Kidney (tissue), 13 donors: ENCODE measurements at regions not wholly inside any gene's neighbourhood (a gene's known extent, or its start where the extent isn't known, plus 50 kb on each side); places are given as distances from the start of the nearest gene placed in this dataset.

Experiments
- DNase-seq, 5 donors: peaks; one replicate each; pipeline ENCODE4 v3.0.0-alpha.2; 2013 to 2020
- FAIRE-seq: peaks from 2 replicates; lab custom pipeline; 2012; peaks lifted over from hg19 to GRCh38; lab: Jason Lieb, UNC
- H3K27ac ChIP-seq, 2 donors: one replicate each; pipeline ENCODE4 v1.7.0; 2013; ENCODE audit warnings: low read depth in 2 of 2, low read length in 2 of 2, inconsistent platforms in 1 of 2
- H3K27me3 ChIP-seq: one replicate; pipeline ENCODE4 v1.7.1; 2013; ENCODE audit warnings: low read length, inconsistent platforms; ENCODE audit not compliant: control insufficient read depth, insufficient read depth
- H3K36me3 ChIP-seq, 3 donors: one replicate each; pipeline versions ENCODE4 v1.7.0 to v1.7.1; 2013; ENCODE audit warnings: low read length in 3 of 3, control low read depth in 1 of 3, inconsistent platforms in 1 of 3; ENCODE audit not compliant: insufficient read depth in 3 of 3, control insufficient read depth in 2 of 3
- H3K4me1 ChIP-seq, 3 donors: one replicate each; pipeline versions ENCODE4 v1.7.0 to v1.7.1; 2013; ENCODE audit warnings: low read length in 3 of 3, inconsistent platforms in 1 of 3, low read depth in 1 of 3; ENCODE audit not compliant: control insufficient read depth in 2 of 3, insufficient read depth in 2 of 3
- H3K4me3 ChIP-seq, 3 donors: one replicate each; pipeline versions ENCODE4 v1.7.0 to v1.8.1; 2013; ENCODE audit warnings: low read length in 3 of 3, control low read depth in 1 of 3, inconsistent platforms in 1 of 3
- H3K9ac ChIP-seq, 3 donors: one replicate each; pipeline versions ENCODE4 v1.7.0 to v1.7.1; 2013; ENCODE audit warnings: low read length in 3 of 3, control low read depth in 1 of 3, inconsistent platforms in 1 of 3
- H3K9me3 ChIP-seq, 3 donors: one replicate each; pipeline versions ENCODE4 v1.7.0 to v1.7.1; 2013; ENCODE audit warnings: low read length in 3 of 3, control low read depth in 1 of 3, inconsistent platforms in 1 of 3; ENCODE audit not compliant: control insufficient read depth in 2 of 3, insufficient read depth in 1 of 3
- intact Hi-C: fragments of 100-400 bp; cut with DNase I; formaldehyde crosslinking; loops from one replicate; pipeline ENCODE4 v1.11.1; 2022
- TF ChIP-seq, protein P1 (sequence below): IDR thresholded peaks from 3 replicates; pipeline ENCODE4 v1.5.1; 2012; ENCODE audit warnings: mild to moderate bottlenecking, moderate library complexity, borderline replicate concordance; ENCODE audit not compliant: insufficient read depth; ENCODE audit errors: extremely low read depth
- donor health status: control.
- donor health status: control.
- donor health status: control.
- donor health status: control.
- donor health status: control.
- donor health status: DM: yes; HTN: yes; CAD: no.
- donor health status: Normal renal cell carcinoma (clear cell type).

DNA sequence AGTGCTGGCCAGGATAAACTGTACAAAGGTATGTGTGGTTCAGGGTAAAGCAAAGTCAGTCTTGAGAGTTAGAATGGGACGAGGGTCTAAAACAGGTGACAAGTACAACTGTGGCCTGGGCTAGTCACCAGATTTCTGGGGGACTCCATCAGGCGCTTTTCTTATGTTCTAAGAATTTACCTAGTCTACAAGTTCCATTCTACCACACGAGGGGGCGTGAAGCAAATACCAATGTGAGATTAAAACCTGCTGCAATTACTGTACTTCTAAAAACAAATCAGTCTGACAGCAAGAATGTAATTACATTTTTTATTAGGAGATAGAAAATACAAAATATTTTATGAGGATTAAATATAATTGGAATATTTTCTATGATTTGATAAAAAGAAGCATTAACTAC lies 146.5 kb downstream of the ALOX5 start:
- DNase-seq: no peak

DNA sequence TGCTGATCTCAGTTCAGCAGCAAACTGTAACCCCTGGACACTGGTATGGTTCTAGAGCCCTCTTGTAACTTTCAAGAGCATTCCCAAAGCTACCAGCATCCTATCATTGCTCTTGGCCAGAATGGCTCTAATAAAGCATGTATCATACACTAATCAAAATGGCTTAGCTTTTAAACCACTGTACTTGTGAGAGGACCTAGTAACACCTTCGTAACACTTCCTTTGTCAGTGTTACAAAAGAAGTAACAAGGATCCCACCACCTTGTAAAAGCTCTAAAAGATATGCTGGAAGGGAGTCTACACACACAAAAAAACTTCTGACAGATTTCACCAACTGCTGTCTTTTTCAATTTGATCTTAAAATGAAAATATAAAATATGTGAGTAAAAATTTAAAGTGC lies 144.7 kb downstream of the ALOX5 start:
- intact Hi-C loops: no loop called here
- Histone ChIP-seq H3K27ac (no peak overlapping the region), H3K4me1 (peaks cover 0 to 4% (median 0%) of the 10 kb centered on the region in 3 donors), H3K27me3 (no peaks in the 10 kb centered on the region), H3K9ac (no peak overlapping the region), H3K9me3 (no peaks in the 10 kb centered on the region), H3K4me3 (no peak overlapping the region), H3K36me3 (no peaks in the 10 kb centered on the region)
- FAIRE-seq (no peak), DNase-seq (no peak)
- TF ChIP-seq, protein P1, sequence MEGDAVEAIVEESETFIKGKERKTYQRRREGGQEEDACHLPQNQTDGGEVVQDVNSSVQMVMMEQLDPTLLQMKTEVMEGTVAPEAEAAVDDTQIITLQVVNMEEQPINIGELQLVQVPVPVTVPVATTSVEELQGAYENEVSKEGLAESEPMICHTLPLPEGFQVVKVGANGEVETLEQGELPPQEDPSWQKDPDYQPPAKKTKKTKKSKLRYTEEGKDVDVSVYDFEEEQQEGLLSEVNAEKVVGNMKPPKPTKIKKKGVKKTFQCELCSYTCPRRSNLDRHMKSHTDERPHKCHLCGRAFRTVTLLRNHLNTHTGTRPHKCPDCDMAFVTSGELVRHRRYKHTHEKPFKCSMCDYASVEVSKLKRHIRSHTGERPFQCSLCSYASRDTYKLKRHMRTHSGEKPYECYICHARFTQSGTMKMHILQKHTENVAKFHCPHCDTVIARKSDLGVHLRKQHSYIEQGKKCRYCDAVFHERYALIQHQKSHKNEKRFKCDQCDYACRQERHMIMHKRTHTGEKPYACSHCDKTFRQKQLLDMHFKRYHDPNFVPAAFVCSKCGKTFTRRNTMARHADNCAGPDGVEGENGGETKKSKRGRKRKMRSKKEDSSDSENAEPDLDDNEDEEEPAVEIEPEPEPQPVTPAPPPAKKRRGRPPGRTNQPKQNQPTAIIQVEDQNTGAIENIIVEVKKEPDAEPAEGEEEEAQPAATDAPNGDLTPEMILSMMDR: no peak

More for the DNA sequence above, 146.5 kb downstream of the ALOX5 start:
- H3K9me3 ChIP-seq: no peaks in the 10 kb centered on the region
- no peak for FAIRE-seq
- no peaks in the 10 kb centered on the region for H3K27me3 ChIP-seq
- H3K4me1 ChIP-seq: no peaks in the 10 kb centered on the region
- TF ChIP-seq, protein P1: no peak
- no peaks in the 10 kb centered on the region for H3K36me3 ChIP-seq
- intact Hi-C loops: no loop called here
- no peak overlapping the region for H3K9ac ChIP-seq
- H3K27ac ChIP-seq: no peak overlapping the region
- no peak overlapping the region for H3K4me3 ChIP-seq

DNA sequence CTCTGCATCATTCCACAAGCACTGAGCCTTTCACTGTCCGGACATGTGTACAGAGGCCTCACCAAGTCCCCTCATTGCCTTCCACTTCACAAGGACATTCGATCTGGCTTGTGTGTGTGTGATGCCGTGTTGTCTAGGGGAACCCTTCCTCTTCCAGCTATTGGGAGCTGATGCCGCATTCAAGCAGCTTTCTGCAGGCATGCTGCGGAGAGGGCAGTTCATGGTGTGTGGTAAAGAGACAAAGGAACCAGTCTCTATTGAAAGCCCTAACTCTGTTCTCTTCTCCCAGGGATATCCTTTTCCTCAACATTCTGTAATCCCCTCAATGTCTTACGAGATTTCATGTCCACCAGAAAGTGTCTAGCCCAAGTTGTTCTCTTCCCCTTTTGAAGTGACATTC lies 141.6 kb downstream of the ALOX5 start:
- no peaks in the 10 kb centered on the region for H3K36me3 ChIP-seq
- TF ChIP-seq, protein P1: no peak
- H3K27ac ChIP-seq: no peak overlapping the region
- FAIRE-seq (no peak), DNase-seq (no peak)
- H3K9ac ChIP-seq: no peak overlapping the region
- H3K9me3 ChIP-seq: no peaks in the 10 kb centered on the region
- intact Hi-C loops: no loop called here
- no peaks in the 10 kb centered on the region for H3K27me3 ChIP-seq
- H3K4me3 ChIP-seq: no peak overlapping the region
- peaks cover 0 to 4% (median 0%) of the 10 kb centered on the region in 3 donors for H3K4me1 ChIP-seq
